ENCODE measurements at regions not wholly inside any gene's neighbourhood (a gene's known extent, or its start where the extent isn't known, plus 50 kb on each side); places are given as distances from the start of the nearest gene placed in this dataset.

- Histone ChIP-seq H3K9ac (replicated peaks in 1 of 4; ENCODE audit: extremely low read depth in 1 of 4, low read depth in 3 of 4, low read length in 3 of 4) (no peak overlapping the region), H3K4ac (replicated peaks; ENCODE audit: insufficient read length, low read depth, low read length) (no peak overlapping the region), H2AK5ac (ENCODE audit: low read depth, low read length) (no peak overlapping the region), H4K91ac (replicated peaks; ENCODE audit: insufficient read length, low read length) (no peak overlapping the region), H3K9me3 (ENCODE audit: insufficient read depth in 2 of 2, low read depth in 1 of 2, low read length in 1 of 2) (no peaks in the 10 kb centered on the region), H3K79me2 (ENCODE audit: control insufficient read depth in 1 of 2, insufficient read depth in 2 of 2, low read length in 2 of 2) (no peaks in the 10 kb centered on the region), H3K18ac (ENCODE audit: extremely low read depth, low read length) (no peak overlapping the region), H3K56ac (replicated peaks; ENCODE audit: insufficient read length, low read depth, low read length) (no peak overlapping the region), H3K79me1 (ENCODE audit: low read depth, low read length) (no peaks in the 10 kb centered on the region; the same call in 1 of the 2 replicates), H4K5ac (ENCODE audit: insufficient read length, low read depth, low read length) (no peak overlapping the region), H2AFZ (ENCODE audit: low read length) (no peak overlapping the region), H2BK120ac (replicated peaks; ENCODE audit: low read depth, low read length) (no peak overlapping the region), H3K27ac (ENCODE audit: low read depth, low read length) (no peak overlapping the region), H3K36me3 (ENCODE audit: control insufficient read depth in 2 of 4, insufficient read depth in 4 of 4, low read length in 3 of 4) (no peaks in the 10 kb centered on the region), H3K23ac (ENCODE audit: insufficient read length) (no peak overlapping the region), H3K14ac (ENCODE audit: insufficient read length) (no peak overlapping the region), H3K27me3 (replicated peaks in 1 of 4; ENCODE audit: control insufficient read depth in 3 of 4, extremely low read depth in 1 of 4, insufficient read depth in 3 of 4, low read length in 3 of 4) (no peaks in the 10 kb centered on the region), H2BK12ac (ENCODE audit: low read depth, low read length) (no peak overlapping the region), H3K4me3 (ENCODE audit: extremely low read depth in 1 of 4, insufficient read depth in 2 of 4, low read depth in 3 of 4, low read length in 4 of 4) (no peak overlapping the region), H3K23me2 (ENCODE audit: low read depth, low read length) (no peaks in the 10 kb centered on the region), H3K4me2 (ENCODE audit: insufficient read depth in 1 of 2, low read depth in 2 of 2, low read length in 2 of 2) (no peak overlapping the region), H4K8ac (ENCODE audit: extremely low read depth, insufficient read depth, low read length) (no peak overlapping the region), H2BK5ac (ENCODE audit: low read depth, low read length) (no peak overlapping the region), H2BK15ac (ENCODE audit: low read length) (no peak overlapping the region), H3K4me1 (replicated peaks in 1 of 4; ENCODE audit: control insufficient read depth in 3 of 4, insufficient read depth in 4 of 4, low read length in 3 of 4) (peaks cover 0 to 3% (median 0%) of the 10 kb centered on the region in 4 experiments; a peak in 1 of 7 replicates), H4K20me1 (replicated peaks in 1 of 2; ENCODE audit: control insufficient read depth in 1 of 2, insufficient read depth in 2 of 2, low read length in 2 of 2) (no peaks in the 10 kb centered on the region), H2BK20ac (ENCODE audit: low read length) (no peak overlapping the region)
- ChIA-PET POLR2A (ENCODE audit: partially characterized antibody) (no interaction called here), CTCF (ENCODE audit: partially characterized antibody) (interaction anchor here (1.6 kb wide), 1 partner anchor 183 kb away, joined by 3 read pairs; no protein-coding TSS in a partner anchor)
- TF ChIP-seq CHD2 (IDR thresholded peaks at IDR 0.05; ENCODE audit: low read length) (no peak), MAX (IDR thresholded peaks at IDR 0.05) (no peak), PHF8 (conservative IDR thresholded peaks at IDR 0.05; ENCODE audit: low read depth, low read length) (no peak), KDM1A (IDR thresholded peaks at IDR 0.05; ENCODE audit: borderline replicate concordance, low read length) (no peak), SRF (IDR thresholded peaks at IDR 0.05; ENCODE audit: low read depth, low read length) (no peak), SP4 (IDR thresholded peaks at IDR 0.05; ENCODE audit: low read length) (no peak), YY1 (IDR thresholded peaks at IDR 0.05; ENCODE audit: low read depth, low read length) (no peak), GABPA (IDR thresholded peaks at IDR 0.05; ENCODE audit: borderline replicate concordance, insufficient read depth, low read length) (no peak)
- 84% methylated on average over 3 of the region's 3 CpGs; no CpG with 5 or more reads in 1 of the 2 experiments for WGBS, 2 experiments (ENCODE audit: extremely low coverage in 1 of 2, insufficient coverage in 1 of 2, insufficient read length in 1 of 2, insufficient replicate concordance in 2 of 2, low coverage in 1 of 2, low lambda C conversion rate in 2 of 2, missing lambda C conversion rate in 1 of 2)
- DNase-seq (ENCODE audit: low read depth in 1 of 2, low spot score in 2 of 2) (no peak), FAIRE-seq (no peak)
These were observed 257.2 kb downstream of the TXNL1 start for GRCh38 chr18:56381196-56381595.

Data from H1 (cell line).